ENCODE measurements at regions not wholly inside any gene's neighbourhood (a gene's known extent, or its start where the extent isn't known, plus 50 kb on each side); places are given as distances from the start of the nearest gene placed in this dataset.

GRCh38 chr5:166962461-166962860, 1329.0 kb upstream of the WWC1 start:
- no peaks in the 10 kb centered on the region for H3K27me3 Mint-ChIP-seq (ENCODE audit: insufficient read depth)
- H3K4me3 Mint-ChIP-seq, result peak overlapping the region; percentile 3
- no peaks in the 10 kb centered on the region for H3K27me3 ChIP-seq (ENCODE audit: control insufficient read depth, insufficient read depth, low read length, poor library complexity, severe bottlenecking)
- peak overlapping the region; percentile 6 for H3K27ac Mint-ChIP-seq
- WGBS, 2 experiments (ENCODE audit: insufficient coverage in 1 of 2, insufficient read length in 1 of 2), result 46 to 47% methylated on average over 8 of the region's 8 CpGs
- no peaks in the 10 kb centered on the region for H3K36me3 ChIP-seq (ENCODE audit: control insufficient read depth, insufficient read depth, low read length)
- no peaks in the 10 kb centered on the region for H3K36me3 Mint-ChIP-seq (ENCODE audit: low read depth)
- H3K27ac ChIP-seq (ENCODE audit: low read depth, low read length), result no peak overlapping the region
- H3K4me3 ChIP-seq (ENCODE audit: low read length), result peak overlapping the region; percentile 7
- peaks cover 10% of the 10 kb centered on the region for H3K4me1 ChIP-seq (ENCODE audit: control insufficient read depth, insufficient read depth, low read length)
- no peaks in the 10 kb centered on the region for H3K9me3 ChIP-seq (ENCODE audit: control insufficient read depth, low read length)
- H3K9ac ChIP-seq (ENCODE audit: extremely low read depth, low read length, poor library complexity, severe bottlenecking), result no peak overlapping the region
- no peak for TF ChIP-seq CTCF (conservative IDR thresholded peaks at IDR 0.05)
- peak; percentile 59 for DNase-seq
- peaks cover 25% of the 10 kb centered on the region for H3K4me1 Mint-ChIP-seq
- H3K9me3 Mint-ChIP-seq, result peaks cover 6% of the 10 kb centered on the region

GRCh38 chr5:166963596-166963995, 1327.8 kb upstream of the WWC1 start:
- WGBS, 2 experiments (ENCODE audit: insufficient coverage in 1 of 2, insufficient read length in 1 of 2), result 91 to 92% methylated on average over 1 to 2 of the region's 5 CpGs
- H3K4me3 Mint-ChIP-seq, result no peak overlapping the region
- H3K9me3 Mint-ChIP-seq, result peaks cover 6% of the 10 kb centered on the region
- Histone ChIP-seq H3K27ac (ENCODE audit: low read depth, low read length) (no peak overlapping the region), H3K9ac (ENCODE audit: extremely low read depth, low read length, poor library complexity, severe bottlenecking) (no peak overlapping the region), H3K4me3 (ENCODE audit: low read length) (peak overlapping the region; percentile 7), H3K36me3 (ENCODE audit: control insufficient read depth, insufficient read depth, low read length) (no peaks in the 10 kb centered on the region), H3K9me3 (ENCODE audit: control insufficient read depth, low read length) (no peaks in the 10 kb centered on the region), H3K4me1 (ENCODE audit: control insufficient read depth, insufficient read depth, low read length) (peaks cover 10% of the 10 kb centered on the region), H3K27me3 (ENCODE audit: control insufficient read depth, insufficient read depth, low read length, poor library complexity, severe bottlenecking) (no peaks in the 10 kb centered on the region)
- H3K36me3 Mint-ChIP-seq (ENCODE audit: low read depth), result no peaks in the 10 kb centered on the region
- no peak overlapping the region for H3K27ac Mint-ChIP-seq
- peaks cover 25% of the 10 kb centered on the region for H3K4me1 Mint-ChIP-seq
- H3K27me3 Mint-ChIP-seq (ENCODE audit: insufficient read depth), result no peaks in the 10 kb centered on the region
- TF ChIP-seq CTCF (conservative IDR thresholded peaks at IDR 0.05), result no peak
- no peak for DNase-seq

GRCh38 chr5:166977911-166978422, 1313.5 kb upstream of the WWC1 start:
- H3K4me3 ChIP-seq (ENCODE audit: low read length), result peak overlapping the region; percentile 88
- H3K27me3 Mint-ChIP-seq (ENCODE audit: insufficient read depth), result peaks cover 47% of the 10 kb centered on the region
- no peaks in the 10 kb centered on the region for H3K36me3 ChIP-seq (ENCODE audit: control insufficient read depth, insufficient read depth, low read length)
- no peak overlapping the region for H3K27ac Mint-ChIP-seq
- peak overlapping the region; percentile 27 for H3K27ac ChIP-seq (ENCODE audit: low read depth, low read length)
- H3K9ac ChIP-seq (ENCODE audit: extremely low read depth, low read length, poor library complexity, severe bottlenecking), result peak overlapping the region; percentile 33
- no peaks in the 10 kb centered on the region for H3K36me3 Mint-ChIP-seq (ENCODE audit: low read depth)
- peaks cover 21% of the 10 kb centered on the region for H3K27me3 ChIP-seq (ENCODE audit: control insufficient read depth, insufficient read depth, low read length, poor library complexity, severe bottlenecking)
- H3K4me1 ChIP-seq (ENCODE audit: control insufficient read depth, insufficient read depth, low read length), result no peaks in the 10 kb centered on the region
- peaks cover 8% of the 10 kb centered on the region for H3K4me1 Mint-ChIP-seq
- H3K9me3 Mint-ChIP-seq, result peaks cover under 1% of the 10 kb centered on the region
- WGBS, 2 experiments (ENCODE audit: insufficient coverage in 1 of 2, insufficient read length in 1 of 2), result 57 to 72% methylated on average over 5 to 7 of the region's 7 CpGs
- peak overlapping the region; percentile 87 for H3K4me3 Mint-ChIP-seq
- no peak for TF ChIP-seq CTCF (conservative IDR thresholded peaks at IDR 0.05)
- no peak for DNase-seq
- no peaks in the 10 kb centered on the region for H3K9me3 ChIP-seq (ENCODE audit: control insufficient read depth, low read length)

Measured in endodermal cell (in vitro differentiated cells).